Mesenteric fat pad (tissue), 1 donor: ENCODE measurements at regions not wholly inside any gene's neighbourhood (a gene's known extent, or its start where the extent isn't known, plus 50 kb on each side); places are given as distances from the start of the nearest gene placed in this dataset.

Experiments
- DNase-seq: peaks from one replicate; pipeline ENCODE4 v3.0.0-alpha.2; 2020; ENCODE audit warnings: low spot score
- donor health status: DM: yes; HTN: yes; CAD: no.

DNA sequence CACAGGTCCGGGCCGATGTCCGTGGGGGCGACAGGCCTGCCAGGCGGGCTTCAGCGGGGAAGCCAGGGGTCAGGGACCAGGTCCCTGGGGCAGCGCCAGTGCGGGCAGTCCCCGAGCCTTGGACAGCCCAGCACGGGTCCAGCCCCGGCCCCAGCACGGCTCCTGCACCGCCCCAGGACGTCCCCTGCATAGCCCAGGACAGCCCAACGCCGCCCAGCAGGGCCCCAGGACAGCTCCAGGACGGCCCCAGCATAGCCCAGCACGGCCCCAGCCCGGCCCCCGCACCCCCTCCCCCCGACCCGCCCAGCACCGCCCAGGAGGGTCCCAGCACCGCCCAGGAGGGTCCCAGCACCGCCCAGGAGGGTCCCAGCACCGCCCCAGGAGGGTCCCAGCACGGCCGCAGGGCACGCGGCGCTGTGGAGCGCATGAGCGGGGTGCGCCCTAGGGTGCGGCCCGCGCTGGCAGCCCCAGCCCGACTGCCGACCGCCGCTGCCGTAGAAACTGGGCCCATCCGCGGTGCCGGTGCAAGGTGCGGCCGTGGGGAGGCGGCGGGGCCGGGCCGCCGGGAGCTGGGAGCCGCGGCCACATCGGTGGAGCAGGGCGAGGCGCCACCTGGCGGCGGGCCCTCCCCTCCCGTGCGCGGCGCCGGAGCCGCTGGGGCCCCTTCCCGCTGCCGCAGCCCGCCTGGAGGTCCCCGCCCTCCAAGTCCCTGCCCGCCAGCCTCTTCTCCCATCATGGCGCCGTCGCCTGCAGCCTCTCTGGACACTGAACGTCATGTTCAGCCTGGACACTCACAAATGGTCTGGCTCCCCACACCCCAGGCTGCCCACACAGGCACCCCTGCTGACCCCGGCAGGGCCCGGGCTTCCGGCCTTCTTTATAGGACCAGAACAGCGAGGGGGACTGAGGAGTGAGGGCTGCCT lies 106.8 kb upstream of the NKX1-1 start:
- DNase-seq = no peak

GRCh38 chr4:1512051-1512737 lies 106.0 kb upstream of the NKX1-1 start:
- DNase-seq = no peak

GRCh38 chr4:1511441-1512041 lies 105.3 kb upstream of the NKX1-1 start:
- no peak for DNase-seq

- no peak for DNase-seq
These were observed 104.7 kb upstream of the NKX1-1 start for GRCh38 chr4:1510931-1511330.

GRCh38 chr4:1509366-1509765 lies 103.1 kb upstream of the NKX1-1 start:
- no peak for DNase-seq

- peak; percentile 87 for DNase-seq
These were observed 102.2 kb upstream of the NKX1-1 start for GRCh38 chr4:1508161-1509160.

- DNase-seq = peak; percentile 59
These were observed 100.9 kb upstream of the NKX1-1 start for GRCh38 chr4:1506956-1507721.

DNA sequence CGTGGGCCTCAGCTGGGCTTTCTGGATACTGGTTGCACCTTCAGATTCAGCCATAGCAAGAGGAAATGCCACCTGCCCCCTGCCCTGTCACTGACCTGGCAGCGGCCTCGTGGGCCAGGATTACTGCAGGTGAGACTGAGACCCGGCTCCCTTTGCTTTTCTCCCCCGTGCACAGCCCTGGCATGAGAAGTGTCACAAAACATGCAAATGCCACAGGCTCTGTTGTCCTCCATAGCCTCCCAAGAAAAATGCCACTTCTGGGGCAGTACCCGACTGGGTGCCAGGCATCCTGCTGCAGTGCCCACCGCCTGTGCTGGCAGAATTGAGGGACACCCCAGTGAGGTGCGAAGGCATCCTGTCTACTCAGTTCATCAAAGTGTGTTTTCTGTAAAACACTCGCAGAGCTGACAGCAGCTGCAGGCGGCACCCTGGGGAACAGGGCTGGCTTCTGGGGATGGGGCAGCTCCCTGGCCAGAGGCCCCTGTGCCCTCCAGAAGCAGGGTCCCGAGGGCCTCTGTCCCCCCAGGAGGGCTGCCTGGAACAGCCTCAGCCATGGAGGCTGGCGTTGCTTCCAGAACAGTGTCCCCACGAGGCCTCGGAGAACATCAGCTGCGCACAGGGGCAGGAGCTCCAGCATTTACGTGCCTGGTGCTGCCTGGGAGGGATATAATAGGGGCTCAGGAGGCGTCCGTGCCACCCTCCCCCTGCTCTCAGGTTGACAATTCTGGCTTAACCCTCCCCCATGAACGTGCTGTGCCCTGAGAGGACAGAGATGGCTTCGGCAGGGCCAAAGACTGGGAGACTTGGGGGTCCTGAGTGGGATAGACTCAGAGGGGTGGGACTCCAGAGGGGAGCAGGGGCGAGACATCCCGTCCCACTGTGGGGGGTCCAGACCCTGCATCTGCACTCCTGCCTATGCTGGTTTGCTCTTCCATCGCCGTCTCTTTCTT lies 99.5 kb upstream of the NKX1-1 start:
- peak; percentile 84 for DNase-seq

- peak; percentile 83 for DNase-seq
These were observed 98.6 kb upstream of the NKX1-1 start for GRCh38 chr4:1504595-1505500.

- peak; percentile 85 for DNase-seq
These were observed 97.6 kb upstream of the NKX1-1 start for GRCh38 chr4:1503583-1504471.

DNA sequence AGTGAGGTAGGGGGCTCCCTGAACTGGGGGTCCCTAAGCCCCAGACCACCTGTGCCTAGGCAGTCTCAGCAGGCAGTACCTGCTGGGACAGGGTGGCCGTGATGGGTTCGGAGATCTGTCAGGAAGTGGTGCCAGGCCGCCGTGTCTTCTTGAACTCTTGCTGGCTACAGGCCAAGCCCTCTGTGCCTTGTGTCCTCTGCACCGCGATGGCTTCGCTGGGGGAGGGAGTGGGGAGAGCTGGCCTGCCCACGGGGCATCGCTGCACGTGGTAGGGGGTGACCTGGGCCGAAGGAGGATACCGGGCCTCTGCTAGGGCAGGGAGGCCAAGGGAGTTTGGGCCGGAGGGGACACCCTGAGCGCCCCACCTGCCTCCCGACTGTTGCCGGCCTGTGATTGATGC lies 96.7 kb upstream of the NKX1-1 start:
- peak; percentile 87 for DNase-seq

GRCh38 chr4:1502501-1502886 lies 96.3 kb upstream of the NKX1-1 start:
- DNase-seq = no peak

DNA sequence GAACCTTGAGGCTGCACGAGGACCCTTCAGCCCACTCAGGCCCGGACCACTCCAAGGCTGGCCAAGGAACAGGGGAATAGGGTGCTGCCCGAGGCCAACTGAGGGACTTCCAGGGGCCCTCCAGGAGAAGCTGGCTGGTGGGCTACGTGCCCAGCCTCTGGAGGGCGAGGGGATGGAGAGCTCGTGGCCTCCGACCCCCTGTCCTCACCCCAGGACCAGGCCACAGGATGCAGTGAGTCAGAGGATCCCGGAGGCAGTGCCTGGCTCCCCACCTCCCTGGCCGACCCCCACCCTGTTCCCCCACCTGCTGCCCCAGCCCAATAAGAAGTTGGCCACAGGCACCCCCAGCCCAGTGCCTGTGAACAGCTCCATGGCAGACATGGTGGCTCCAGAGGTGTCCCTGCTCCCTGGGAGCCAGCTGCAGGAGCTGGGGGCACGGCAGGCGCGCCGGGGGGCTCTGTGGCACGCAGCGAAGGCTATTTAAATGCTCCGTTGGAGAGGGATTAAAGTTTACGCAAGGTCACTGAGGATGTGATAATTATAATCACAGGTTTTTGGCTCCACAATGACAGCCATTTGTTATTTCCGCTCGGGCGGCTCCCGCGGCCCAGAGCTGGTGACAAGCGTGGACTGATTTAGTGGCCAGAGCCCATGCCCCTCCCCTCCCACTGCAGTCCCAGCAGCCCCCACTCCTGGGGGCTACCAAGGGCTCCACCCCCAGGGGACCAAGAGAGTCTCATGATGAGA lies 95.7 kb upstream of the NKX1-1 start:
- DNase-seq = peak; percentile 80

DNA sequence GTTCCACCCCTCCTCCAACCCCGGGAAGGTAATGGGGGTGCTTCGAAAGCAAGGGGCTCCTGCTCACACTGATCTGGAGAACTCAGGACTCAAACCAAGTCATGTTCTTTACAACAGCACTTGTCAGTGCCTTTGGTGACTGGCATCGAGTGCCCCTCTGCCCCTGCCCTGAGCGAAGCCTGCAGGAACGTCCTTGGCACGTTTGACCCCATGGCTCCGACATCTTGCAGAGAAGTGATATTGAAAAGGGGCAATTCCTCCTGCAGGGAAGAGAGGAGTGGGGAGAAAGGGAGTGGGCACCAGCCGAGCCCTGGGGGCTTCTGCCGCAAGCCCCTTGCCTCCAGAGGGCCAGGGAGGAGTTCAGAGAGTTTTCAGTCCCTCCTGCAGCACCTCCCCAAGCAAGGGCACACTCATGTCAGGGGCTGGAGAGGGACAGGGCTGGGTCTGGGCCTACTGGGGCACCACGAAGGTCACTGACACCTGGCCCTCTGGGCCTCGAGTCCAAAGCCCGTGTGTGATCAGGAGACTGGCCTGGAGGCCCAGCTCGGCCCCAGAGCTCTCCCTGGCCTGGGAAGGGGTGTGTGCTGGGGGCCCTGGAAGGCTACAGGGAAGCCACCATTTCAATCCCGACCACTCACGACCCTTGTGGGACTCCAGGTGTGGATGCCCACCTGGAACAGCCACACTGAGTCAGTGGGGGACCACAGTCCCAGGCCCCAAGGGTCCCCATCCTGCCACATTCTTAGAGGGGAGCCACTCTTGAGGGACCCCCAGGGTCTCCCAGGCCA lies 94.9 kb upstream of the NKX1-1 start:
- peak; percentile 86 for DNase-seq

- DNase-seq = no peak
These were observed 94.2 kb upstream of the NKX1-1 start for GRCh38 chr4:1500231-1500965.
